ENCODE measurements at regions not wholly inside any gene's neighbourhood (a gene's known extent, or its start where the extent isn't known, plus 50 kb on each side); places are given as distances from the start of the nearest gene placed in this dataset.
A peak's percentile ranks its signal among the peaks of the same experiment; 100 is the strongest.
"Not testable (repeated sequence)": the region's sequence is repeated elsewhere in the genome, so short reads cannot be mapped to it uniquely, and the experiment has no call there.

DNA sequence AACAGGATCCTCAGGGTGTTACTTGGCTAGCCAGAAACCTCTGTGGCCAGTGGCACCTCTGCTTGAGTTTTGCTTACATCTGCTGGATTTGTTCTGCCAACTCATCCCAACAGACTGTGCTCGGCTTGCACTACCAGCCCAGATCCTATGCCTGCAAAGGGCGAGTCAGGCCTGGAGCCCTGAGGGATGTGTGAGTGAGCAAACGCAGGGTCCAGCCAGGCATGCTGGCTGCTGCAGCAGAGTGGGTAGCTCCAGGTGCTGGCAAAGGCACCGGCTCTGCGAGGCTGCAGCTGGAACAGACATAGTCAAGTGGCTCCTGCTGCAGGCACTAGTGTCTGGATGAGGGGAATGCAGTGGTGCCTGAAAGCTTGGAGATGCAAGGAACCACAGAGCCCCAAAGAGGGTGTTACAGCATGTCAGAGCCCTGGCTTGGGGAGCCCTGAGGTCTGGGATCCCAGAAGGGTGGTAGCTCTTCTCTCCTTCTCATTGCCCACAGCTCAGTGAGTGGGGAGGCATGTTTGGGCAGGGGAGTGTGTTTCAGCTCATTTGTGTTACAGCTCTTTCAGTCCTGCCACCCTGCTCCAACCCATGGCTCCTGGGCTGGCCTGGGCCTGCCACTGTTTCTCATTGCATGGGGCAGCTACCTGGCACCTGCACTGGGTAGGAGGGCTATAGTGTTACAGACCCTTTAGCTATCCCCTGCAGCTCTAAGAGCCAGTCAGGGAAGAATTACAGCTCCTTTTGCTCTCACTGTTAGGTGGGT, 332.6 kb downstream of the TAF11L14 start:
- no peak for DNase-seq (ENCODE audit: low read depth, low spot score)

DNA sequence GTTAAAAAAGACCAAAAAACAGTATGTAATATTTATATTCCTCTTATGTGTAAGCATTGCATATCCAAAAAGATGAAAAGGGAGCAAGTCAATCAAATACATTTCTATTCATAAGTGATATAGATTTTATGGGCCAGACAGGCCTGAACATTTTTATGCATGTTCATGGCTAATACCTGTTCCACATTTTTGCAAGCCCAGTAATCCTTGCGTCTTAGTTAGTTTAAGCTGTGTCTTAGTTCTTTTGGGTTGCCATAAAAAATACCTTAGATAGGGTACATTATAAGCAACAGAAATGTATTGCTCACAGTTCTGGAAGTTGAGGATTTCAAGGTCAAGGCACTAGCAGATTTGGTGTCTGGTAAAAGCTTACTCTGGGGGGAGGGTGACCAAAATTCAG, 342.1 kb downstream of the TAF11L14 start:
- DNase-seq (ENCODE audit: low read depth, low spot score), result no peak

DNA sequence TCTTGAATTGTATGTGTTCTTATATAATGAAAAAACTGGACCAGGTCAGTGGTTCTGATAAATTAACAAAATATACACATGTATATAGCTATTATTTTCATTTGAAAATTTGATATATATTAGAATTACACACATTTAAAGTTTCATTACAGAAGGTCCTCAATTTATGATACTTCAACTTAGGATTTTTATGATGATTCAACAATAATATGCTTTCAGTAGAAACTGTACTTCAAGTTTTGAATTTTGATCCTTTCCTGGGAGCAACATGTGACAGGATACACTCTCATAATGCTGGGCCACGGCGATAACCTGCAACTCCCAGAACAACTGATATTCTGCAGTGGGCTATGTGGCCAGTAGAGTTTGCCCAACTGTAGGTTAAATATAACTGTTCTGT, 344.7 kb downstream of the TAF11L14 start:
- no peak for DNase-seq (ENCODE audit: low read depth, low spot score)

DNA sequence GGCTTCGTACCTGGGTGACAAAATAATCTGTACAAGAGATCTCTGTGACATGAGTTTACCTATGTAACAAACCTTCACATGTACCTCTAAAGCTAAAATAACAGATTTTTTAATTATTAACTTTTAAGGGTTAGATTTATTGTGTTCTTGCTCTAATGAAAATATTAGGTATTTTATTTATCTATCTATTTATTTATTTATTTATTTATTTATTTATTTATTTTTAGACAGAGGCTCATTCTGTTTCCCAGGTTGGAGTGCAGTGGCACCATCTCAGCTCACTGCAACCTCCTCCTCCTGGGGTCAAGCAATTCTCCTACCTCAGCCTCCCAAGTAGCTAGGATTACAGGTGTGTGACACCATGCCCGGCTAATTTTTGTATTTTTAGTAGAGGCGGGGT, 348.4 kb downstream of the TAF11L14 start:
- DNase-seq (ENCODE audit: low read depth, low spot score), result not testable (repeated sequence)

DNA sequence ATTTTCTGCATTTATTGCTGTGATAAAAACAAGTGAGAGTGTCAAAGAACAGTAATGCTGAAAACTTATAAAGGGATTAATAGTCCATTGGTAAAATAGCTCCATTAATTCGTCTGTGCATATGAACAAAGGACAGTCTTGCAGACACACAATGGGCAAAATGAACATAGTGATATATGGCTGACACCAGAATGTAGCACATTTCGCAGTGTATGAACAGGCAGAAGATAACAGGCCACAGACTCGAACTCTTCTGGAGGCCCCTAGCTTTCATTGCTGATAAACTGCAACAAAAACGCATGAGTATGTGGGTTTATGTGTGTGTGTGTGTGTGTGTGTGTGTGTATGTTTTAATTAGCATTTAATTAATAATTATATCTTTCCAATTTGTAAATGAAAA, 354.8 kb downstream of the TAF11L14 start:
- DNase-seq (ENCODE audit: low read depth, low spot score), result no peak

DNA sequence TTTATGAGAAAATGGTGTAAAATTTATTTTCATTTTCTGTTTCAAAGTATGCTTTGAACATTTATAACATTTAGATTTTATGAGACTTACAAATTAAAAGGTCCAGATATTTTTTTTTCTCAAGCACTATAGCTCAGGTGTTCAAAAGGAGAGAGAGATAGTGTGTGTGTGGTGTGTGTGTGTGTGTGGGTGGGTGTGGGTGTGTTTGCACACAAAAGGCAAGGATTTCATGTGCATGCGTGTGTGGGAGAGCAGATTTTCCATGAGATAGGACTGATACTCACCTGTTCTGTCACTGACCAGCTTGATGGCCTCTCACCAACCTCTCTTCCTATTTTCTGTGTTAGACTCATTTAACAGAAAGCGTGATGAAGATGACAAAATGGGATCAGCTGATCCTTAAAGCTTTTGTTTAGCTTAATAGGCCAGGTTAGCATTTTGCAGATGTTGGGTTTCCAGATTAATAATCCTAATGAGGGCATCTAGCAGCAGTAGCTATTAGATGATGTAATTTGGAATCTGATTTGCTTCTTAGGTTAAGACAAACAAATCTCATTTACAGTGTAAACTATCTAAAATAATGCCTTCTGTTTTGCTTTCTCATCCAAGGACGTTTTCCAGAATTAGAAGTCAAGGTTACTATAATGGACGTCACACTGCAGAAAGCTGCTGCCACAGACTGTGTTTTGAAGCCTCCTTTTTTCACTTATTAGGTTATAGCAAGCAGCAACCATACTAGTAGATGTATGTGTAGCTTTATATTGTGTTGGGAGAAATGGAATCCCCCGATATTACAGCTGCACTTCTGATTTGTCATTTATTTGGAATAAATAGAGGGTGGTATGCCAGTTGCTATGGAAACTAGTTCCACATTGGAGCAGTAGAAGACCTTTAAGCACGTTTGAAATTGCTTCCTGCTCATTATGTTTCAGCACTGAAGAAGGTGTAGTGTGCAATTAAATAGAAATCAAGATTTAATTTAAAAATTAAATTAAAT, 355.6 kb downstream of the TAF11L14 start:
- DNase-seq (ENCODE audit: low read depth, low spot score), result no peak

DNA sequence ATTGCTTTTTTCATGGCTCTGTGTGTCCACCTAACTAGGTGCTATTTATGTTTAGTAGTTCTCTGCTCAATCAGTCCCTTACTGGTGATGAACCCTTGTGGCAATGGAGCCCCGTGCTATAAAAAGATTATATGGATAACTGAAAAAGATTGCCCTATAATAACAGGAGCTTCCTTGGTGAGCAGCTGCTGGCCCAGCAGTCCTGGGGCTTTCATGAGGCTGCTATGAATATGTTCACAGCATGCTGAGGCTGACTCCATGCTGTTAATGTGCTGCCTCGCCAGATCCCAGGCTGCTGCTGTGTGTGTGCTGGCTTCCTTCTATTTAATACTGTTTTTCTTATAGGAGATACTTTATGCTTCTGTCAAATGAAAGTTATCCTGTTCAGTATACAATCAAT, 357.5 kb downstream of the TAF11L14 start:
- DNase-seq (ENCODE audit: low read depth, low spot score), result peak; percentile 58

DNA sequence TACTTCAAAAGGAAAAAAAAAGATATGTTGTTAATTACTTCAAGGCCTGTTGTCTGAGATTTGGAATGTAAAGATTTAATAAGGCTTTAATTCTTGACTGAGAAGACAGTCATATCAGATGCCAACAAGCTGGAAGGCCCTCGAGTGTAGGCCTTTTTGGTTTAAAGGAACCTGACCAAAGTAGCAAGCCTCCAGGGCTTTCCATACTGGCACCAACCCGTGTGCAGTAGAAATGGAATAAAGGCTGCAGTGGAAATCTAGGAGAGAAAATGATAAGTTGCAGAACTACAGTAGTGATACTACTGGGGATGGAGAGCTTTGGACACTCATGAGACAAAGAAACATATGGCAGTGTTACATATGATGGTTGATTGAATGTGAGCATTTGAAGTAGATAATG, 358.0 kb downstream of the TAF11L14 start:
- DNase-seq (ENCODE audit: low read depth, low spot score), result no peak

DNA sequence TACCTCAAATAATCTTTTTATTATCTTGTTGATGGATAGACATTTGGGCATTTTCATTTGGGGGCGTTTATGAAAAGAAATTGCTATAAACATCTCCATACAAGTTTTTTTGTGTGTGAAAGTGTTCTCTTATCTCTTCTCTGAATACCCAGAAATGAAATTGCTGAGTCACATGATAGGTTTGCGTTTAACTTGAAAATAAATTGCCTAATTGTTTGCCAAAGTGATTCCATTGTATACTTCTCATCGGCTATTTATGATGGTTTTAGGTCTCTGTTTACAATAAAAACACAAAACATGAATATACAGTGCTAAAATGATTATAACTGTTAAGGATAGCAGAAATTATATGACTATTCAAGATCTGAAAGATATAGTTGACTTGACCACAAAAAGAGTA, 361.7 kb downstream of the TAF11L14 start:
- no peak for DNase-seq (ENCODE audit: low read depth, low spot score)

DNA sequence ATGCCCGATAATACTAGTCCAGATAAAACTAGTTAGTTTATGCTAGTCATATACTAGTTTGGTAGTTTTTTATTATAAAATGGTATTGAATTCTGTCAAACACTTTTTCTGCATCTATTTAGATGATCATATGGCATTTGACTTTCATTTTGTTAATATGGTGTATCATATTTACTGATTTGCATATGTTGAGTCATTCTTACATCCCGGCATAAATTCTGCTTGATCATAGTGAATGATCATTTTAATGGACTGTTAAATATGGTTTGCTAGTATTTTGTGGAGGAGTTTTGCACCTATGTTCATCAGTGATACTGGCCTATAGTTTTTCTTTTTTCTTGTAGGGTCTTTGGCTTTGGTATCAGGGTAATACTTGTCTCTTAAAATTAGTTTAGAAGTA, 365.6 kb downstream of the TAF11L14 start:
- DNase-seq (ENCODE audit: low read depth, low spot score), result no peak

DNA sequence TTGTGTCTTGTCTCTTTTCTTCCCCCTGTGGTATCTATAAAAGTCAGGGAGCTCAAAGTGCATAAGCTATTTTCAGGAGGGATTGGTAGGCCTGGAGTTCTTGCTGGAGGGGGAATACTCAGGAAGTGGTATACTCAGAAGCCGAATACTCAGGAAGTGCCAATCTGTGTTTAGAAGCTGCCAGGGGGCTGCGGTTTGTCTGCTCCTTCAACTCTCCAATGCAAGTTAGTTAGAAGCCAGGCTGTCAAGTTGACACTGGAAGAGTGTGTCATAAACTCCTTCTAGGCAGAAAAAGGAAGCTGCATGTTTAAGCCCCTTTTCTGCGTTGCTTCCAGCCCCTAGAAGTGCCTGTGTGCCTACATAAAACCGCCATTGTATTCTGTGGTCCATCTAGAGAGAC, 366.5 kb downstream of the TAF11L14 start:
- no peak for DNase-seq (ENCODE audit: low read depth, low spot score)

DNA sequence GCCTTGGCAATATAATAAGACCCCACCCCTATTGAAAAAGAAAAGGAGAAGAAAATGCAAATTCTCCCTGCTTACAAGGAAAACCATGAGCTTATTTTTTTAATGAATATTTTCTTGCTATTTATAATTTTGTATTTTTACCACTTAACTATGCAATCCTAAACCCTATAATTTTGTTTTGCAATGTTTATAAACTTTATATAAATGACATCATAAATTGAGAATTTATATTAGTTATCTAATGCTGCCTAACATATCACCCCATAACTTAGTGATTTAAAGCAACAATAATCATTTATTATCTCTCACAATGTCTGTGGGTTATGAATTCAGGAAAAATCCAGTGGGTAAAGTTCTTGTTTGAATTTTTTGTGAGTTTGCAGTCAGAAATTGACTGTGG, 369.1 kb downstream of the TAF11L14 start:
- DNase-seq (ENCODE audit: low read depth, low spot score), result no peak

DNA sequence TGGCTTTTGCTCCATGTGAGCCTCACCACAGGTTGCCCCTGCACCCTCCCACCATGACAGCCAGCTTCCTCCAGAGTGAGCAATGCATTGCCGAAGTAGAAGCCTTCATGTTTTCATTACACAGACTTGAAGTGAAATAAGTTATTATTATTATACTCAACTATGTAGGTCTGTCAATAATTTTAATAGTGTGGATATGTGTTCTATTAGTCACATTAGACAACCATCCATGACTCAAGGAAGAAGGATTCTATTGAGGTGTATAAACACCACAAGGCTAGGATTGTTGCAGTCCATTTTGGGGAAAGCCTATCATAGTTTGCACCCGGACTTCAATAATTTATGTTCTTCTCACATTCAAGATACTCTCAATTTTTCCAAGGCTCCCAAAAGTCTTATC, 369.5 kb downstream of the TAF11L14 start:
- no peak for DNase-seq (ENCODE audit: low read depth, low spot score)

DNA sequence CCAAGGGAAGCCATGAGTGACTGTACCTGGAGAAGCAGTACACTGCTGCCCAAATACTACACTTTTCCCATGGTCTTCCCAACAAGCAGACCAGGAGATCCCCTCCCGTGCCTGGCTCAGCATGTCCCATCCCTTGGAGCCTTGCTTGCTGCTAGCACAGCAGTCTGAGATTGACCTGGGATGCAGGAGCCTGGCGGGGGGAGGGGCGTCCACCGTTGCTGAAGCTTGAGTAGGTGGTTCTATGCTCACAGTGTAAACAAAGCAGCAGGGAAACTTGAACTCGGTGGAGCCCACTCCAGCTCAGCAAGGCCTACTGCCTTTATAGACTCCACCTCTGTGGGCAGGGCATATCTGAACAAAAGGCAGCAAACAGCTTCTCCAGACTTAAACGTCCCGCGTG, 372.0 kb downstream of the TAF11L14 start:
- not testable (repeated sequence) for DNase-seq (ENCODE audit: low read depth, low spot score)

DNA sequence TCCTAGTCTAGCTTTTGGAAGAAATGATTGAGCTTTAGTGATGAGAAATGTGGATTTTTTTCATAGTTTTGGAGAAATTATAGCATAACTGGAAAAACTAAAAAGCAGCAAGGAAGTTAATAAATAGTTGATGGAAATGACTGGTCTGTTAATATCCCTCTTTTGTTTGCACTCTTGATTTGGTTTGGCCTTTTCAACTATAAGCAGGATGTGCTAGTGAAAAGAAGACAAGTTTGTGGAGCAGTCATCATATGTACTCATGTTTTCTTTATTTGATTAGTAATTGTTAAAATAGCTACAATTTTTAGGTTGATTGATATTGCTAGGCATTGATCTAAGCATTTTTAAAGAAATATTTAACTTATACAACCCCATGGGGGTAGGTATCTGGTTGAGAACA, 374.7 kb downstream of the TAF11L14 start:
- DNase-seq (ENCODE audit: low read depth, low spot score), result no peak

DNA sequence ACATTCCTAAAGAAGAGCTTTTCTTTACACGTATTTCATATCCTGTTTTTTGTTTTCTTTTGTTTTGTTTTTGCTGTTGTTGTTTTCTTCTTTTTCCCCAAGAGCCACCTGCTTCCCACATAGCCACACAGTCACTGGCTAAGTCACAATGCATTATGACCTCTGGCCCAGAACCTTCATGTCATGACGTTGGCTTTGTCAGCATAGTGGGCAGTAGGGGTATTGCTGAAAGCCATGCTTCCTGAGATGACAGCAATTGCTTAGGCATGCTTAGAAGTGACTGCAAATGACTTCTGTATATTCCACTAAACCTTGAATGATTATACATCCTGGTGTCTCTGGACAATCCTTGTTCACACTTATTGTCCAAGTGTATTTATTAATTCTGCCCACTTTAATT, 375.8 kb downstream of the TAF11L14 start:
- DNase-seq (ENCODE audit: low read depth, low spot score), result no peak

DNA sequence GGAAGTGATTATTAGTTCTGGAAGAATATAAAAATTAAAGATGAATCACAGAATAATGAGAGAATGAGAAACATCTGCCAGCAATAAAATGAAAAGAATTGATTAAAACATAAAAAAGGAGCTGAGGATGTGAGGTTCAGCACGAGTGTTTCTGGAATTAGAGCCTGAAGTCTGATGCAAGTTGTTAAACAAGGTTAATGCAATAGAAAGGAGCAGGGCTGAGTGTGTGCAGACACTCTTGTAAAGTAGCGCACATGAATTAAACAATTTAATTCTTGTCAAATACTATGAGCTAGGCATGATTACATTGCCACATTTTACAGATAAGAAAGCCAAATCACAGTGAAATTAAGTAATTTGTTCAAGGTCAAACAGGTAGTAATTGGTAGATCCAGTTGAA, 384.2 kb downstream of the TAF11L14 start:
- no peak for DNase-seq (ENCODE audit: low read depth, low spot score)

DNA sequence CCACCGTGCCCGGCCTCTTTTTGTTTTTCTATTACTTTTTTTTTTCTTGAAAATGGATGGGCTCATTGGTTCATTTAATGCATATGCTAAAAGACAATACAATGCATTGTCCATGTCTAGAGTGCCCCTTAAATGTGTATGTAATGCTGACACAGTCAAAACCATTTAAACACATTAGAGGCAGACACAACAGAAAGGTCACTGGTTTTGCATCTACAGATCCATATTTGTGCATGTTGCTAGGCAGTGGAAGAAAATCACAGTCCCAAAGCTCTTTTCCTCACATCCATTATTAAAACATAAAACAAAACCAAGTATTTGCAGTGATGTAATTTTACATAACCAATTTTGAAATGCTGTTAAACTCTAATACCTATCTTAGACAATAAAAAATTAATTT, 389.0 kb downstream of the TAF11L14 start:
- DNase-seq (ENCODE audit: low read depth, low spot score), result no peak

DNA sequence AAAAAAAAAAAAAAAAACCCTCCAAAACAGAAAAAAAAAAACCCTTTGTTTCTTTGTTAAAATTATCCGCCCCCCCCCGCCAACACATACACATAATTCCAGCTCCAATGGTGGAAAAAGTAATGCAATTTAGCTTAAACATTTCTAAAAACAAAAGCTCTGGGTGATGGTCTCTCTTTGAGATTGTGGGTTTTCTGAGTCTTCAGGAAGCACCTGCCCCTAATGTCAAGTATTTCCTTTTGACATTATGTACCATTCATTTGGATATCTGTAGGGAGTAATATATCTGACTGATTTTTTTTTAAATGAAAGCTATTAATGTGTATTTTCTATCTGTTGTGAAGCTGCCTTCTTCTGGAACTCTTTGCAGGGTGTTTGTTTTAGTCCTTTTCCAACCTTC, 389.7 kb downstream of the TAF11L14 start:
- DNase-seq (ENCODE audit: low read depth, low spot score), result no peak

DNA sequence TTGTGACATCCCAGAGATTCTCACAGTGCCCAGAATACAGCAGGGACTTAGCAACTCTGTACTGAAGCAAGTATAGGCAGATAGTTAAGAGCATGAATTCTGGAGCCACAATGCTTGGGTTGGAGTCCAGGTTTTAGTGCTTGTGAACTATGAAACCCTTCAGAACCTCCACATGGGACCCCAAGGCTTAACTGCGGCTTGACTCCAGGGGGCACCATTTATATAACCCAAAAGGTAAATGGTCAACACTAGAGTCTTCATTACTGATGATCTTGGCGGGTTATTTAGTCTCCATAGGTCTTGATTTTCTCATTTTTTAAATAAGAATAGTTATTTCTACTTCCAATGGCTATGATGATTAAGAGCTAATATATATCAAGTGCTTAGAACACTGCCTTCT, 390.3 kb downstream of the TAF11L14 start:
- no peak for DNase-seq (ENCODE audit: low read depth, low spot score)

DNA sequence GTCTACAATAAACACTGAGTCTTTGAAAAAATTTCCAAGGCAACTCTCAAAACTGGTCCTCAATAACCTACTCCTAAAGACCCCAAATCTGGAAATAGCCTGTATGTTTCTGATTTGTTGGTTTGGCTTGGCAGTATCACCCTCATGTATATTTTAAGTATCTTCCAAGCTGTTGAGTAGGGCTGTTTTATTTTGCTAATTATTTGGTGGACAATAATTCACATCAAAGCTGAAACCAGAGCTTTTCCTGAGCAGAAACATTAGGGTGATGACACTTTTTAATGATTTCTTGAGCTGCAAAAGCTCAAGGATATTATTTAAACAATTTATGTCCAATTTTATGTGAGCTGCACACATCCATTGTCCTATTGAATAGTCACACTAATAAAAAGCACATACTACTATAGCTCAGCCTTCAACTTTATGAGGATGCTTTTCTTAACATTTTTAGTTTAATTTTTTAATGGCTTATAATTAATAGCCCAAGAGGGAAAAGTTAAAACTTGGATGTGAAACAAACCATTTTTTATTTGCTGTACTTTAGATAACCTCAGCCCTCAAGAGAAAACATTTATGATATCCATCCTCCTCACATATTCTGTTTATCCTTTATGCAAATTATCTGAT, 393.1 kb downstream of the TAF11L14 start:
- no peak for DNase-seq (ENCODE audit: low read depth, low spot score)

DNA sequence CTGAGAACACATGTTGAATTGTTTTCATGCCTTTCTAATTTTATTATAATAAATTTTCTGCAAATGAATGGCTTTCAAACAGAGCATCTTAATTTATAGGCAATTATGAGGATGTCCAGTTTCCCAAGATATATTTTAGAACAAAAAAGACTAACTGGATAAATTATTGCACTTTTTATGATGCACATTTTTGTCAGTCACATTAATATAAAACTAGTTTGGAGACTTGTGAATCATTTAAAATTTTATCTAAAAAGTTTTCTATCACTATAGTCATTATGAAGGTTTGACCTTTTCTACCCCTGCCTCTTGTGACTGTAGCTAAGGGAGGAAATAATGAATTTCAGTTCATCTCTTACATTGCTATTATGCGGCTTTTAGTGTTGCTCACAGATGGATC, 393.8 kb downstream of the TAF11L14 start:
- no peak for DNase-seq (ENCODE audit: low read depth, low spot score)

Data from smooth muscle cell of the brain vasculature (primary cell).